ENCODE measurements at regions not wholly inside any gene's neighbourhood (a gene's known extent, or its start where the extent isn't known, plus 50 kb on each side); places are given as distances from the start of the nearest gene placed in this dataset.
A peak's percentile ranks its signal among the peaks of the same experiment; 100 is the strongest.

DNA sequence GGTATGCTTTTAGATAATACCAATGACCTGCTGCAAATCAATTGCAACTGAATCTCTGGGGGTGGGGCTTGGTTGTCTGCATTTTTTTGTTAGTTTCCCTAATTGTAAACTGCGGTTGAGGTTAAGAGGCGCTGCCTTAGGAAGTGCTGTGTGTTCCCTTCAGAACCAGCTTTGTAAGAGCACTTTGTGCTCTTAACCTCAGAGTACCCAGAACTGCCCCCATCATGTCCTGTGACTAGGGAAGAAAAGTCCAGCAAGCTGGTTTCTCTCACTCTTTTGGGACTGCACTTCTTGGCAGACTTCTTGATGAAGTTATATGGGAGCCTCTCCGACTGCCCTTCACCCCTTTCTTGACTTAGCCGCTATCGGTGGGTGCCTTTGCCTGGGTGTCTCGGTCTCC lies 245.5 kb upstream of the CXCR4 start:
- no peak for DNase-seq

- DNase-seq = no peak
Observed at GRCh38 chr2:136362676-136363390, 244.9 kb upstream of the CXCR4 start.

DNA sequence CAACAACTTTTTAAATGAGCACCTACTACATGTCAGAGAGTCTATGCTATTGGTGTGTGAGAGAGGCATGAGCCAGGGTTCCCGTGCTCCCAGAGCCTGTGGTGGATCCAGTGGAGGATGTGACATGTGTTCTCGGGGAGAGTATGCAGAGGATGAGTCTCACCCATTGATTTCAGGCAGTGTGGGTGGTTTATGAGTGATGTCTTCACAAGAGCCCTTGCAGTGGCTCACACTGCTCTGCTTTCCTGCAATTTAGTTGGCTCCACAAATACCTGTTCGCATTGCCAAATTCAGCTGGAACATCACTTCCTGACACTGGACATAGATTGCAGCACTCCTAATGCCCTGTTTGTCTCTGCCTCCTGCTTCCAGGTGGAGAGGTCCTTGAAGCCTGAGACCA lies 243.6 kb upstream of the CXCR4 start:
- DNase-seq = no peak

GRCh38 chr2:136360790-136361189 lies 242.8 kb upstream of the CXCR4 start:
- no peak for DNase-seq

DNA sequence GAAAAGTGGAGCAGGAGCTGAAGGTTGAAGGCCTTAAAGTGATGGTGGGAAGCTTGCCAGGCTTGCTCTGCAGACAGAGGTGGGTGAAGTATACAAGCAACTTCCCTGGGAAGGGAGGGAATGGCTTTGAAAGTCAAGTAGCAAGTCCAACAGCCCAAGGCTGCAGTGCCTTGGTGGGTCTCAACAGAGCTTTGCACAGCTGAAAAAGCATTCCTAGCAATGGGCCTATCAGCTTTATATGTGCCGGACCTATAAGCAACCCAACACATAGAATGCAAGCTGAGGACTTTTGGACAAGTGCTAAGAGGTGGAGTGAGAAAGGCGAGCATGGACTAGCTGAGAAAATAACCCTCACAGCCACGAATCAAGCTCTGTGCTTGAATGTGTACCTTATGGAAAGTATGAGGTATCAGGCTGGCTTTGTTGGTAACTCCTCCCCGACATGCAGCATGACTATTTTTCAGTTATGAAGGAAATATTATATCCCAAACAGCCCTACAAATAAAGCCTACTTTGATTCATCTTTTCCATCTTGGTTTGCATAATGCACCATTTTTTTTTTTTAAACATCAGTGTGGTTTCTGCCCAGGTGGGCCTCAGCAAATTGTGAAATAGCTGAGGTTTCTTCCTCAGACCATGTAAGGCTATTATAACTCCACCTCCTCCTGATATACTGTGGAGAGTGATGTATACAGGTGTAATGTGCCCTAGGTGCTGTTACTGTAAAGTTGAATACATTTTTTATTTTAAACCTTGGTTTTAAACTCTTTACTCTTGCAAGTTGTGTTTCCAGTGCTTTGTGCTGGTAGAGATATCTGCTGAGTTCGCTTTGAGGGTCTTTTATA lies 241.4 kb upstream of the CXCR4 start:
- DNase-seq = no peak

GRCh38 chr2:136358576-136358975 lies 240.6 kb upstream of the CXCR4 start:
- no peak for DNase-seq

DNA sequence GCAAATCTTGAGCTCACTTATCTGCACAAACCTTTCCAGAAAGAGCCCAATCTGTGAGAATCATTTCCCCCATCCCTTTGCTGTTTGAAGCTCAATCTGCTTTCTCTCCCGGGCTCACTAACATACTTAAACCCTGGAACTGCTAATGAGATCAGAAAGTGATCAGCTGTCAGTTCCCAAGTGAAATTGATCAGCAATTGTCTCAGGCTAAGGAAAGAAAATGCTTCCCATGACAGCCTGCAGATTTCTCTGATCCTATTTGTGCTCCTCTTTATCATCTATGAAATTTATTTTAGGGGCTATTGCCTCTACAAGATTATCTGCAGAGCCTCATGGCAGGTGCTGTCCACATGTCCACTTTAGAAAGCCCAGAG lies 239.0 kb upstream of the CXCR4 start:
- no peak for DNase-seq

DNA sequence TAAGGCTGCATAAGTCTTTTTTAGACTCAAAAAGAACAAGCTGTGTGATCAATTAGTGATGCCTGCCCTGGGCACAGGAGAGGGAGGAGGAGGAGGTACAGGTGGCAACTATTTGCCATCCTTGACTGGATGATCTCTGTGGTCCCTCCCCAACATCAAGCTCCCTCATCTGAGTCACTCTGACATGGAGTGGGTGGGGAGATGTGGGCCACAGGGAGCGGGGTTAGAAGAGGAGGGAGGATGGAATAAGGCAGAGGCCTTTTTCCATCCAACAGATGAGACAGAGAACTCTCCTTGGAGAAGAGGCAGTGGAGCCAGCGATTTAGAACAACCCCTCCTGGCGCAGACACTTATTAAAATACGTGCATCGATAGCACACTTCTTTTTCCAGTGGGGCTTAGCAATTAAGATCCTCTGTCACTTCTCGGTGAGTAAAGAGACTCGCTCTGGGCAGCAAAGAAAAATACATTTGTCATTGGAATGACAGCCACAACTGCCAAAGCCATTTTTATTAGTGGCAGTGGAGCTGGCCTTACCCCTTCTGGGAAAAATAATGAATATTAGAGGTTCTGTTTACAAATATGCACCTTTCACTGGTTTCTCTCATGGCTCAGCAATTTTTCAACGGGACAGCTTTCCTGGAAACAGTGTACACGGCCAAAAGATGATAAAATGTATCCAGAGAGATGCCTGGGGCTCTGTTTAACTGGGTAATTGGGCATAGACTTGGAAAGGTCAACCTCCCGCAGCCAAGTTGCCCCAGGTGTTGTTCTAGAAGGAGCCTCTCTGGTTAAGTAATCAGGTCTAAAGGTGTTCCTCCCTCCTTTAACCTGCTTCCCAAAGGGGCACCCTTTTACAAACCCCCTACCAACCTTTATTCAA lies 238.4 kb upstream of the CXCR4 start:
- DNase-seq = no peak

DNA sequence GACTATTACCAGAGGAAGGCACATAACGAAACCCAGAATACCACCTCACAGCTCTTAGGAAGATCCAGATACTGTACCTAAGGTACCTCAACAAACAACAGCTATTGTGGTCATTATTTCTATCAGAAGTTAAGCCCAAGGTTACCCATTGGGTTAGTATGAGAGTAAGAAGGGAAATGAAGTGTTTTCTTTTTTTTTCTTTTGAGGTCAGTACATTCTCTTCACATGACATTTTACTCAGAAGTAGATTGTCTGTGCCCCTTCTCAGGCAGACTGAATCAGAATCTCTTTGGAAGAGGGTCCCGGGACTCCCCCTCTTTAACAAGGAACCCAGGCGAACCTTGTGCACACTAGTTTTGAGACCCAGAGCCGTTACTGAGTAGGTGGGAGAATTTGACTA lies 233.7 kb upstream of the CXCR4 start:
- DNase-seq = no peak

DNA sequence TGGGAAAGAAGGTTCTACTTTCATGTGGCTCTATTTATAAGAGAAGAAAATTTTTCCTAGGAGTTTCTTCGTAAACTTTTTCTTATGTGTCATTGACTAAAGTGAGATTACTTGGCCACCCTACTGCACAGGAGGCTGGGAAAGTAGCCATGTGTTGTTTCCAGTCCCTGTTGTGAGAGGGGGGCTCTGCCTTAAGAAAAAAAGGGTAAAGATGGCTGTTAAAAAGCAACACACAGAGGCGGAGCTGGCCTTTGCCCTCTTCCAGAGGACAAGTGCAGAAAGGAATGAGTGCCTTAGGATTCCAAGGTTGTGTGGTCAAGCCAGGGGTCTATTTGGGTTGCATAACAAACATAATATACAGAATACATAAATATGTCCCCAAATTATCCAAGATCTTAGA lies 230.0 kb upstream of the CXCR4 start:
- no peak for DNase-seq

DNA sequence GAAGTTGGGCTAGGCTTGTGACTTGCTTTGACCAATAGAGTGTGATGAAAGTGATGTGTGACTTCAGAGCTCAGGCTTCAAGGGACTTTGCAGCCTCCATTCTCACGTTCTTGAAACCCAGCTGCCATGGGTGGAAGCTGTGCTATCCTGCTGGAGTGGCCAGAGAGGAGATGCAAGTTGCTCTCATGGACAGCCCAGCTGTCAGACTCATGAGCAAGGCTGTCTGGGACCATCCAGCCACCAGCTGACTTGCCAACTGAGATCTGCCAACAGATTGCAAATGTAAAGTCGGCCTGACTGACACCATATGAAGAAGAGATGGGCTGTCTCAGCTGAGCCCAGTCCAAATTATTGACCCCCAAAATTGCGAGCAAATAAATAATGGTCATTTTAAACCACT lies 226.4 kb upstream of the CXCR4 start:
- no peak for DNase-seq

GRCh38 chr2:136342138-136342537 lies 224.2 kb upstream of the CXCR4 start:
- no peak for DNase-seq

DNA sequence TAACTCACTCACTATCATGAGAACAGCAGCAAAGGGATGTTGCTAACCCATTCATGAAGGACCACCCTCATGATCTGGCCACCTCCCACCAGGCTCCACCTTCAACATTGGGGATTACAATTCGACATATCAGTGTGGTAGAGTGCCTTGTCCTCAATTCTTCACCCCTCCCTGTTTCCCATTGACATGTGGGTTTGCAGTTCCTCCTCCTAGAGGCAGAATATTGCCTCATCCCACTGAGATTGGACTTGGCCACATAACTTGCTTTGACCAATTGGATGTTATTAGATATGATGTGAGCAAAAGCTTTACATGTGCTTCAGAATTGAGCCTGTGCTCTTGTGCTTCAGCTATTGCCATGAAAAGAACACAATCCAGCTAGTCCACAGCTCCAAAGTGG lies 217.0 kb upstream of the CXCR4 start:
- DNase-seq = no peak

- no peak for DNase-seq
Observed at GRCh38 chr2:136332436-136333095, 214.6 kb upstream of the CXCR4 start.

- no peak for DNase-seq
Observed at GRCh38 chr2:136331226-136331625, 213.3 kb upstream of the CXCR4 start.

GRCh38 chr2:136328207-136328795 lies 210.4 kb upstream of the CXCR4 start:
- no peak for DNase-seq

GRCh38 chr2:136327162-136327852 lies 209.4 kb upstream of the CXCR4 start:
- DNase-seq = peak; percentile 78

- no peak for DNase-seq
Observed at GRCh38 chr2:136325844-136326331, 207.9 kb upstream of the CXCR4 start.

DNA sequence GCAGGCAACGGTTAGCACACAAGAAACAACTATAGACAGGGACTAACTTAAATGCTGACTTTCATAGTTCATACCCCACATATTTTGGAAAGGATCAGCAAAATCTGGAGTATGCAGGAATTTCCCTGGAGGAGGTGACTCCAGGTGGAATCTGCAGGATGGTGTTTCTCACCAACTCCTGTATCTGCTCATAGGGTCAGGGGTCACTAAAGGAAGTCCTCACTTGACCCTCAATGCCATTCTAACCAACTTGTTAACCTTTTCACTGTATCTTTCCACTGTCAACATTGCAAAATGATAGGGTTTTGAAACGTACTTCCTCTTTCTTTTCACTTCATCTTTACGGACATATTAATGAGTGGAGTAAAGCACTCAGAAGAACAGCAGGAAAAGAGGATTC lies 207.0 kb upstream of the CXCR4 start:
- no peak for DNase-seq

GRCh38 chr2:136323935-136324334 lies 206.0 kb upstream of the CXCR4 start:
- DNase-seq = no peak

GRCh38 chr2:136323195-136323594 lies 205.2 kb upstream of the CXCR4 start:
- DNase-seq = no peak

DNA sequence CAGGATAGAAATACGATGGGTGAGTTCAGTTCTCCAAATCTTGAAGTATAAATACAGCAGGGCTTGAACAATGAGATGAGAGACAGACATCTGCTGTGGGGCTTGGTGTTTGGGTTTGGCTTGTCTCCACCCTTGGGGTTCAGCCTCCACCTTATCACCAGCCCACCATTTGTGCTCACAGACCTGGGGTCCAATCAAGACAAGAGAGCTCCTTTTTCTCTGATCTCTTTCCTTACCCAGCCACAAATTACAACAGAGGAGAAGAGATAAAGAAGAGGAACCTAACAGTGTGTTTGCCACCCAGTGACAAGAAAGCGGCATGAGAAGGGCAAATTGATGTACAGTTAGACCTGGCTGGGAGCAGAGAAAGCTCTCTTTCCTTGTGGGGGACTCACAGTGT lies 204.5 kb upstream of the CXCR4 start:
- DNase-seq = no peak

All from effector CD4-positive, alpha-beta T cell (primary cell).